ENCODE measurements at regions not wholly inside any gene's neighbourhood (a gene's known extent, or its start where the extent isn't known, plus 50 kb on each side); places are given as distances from the start of the nearest gene placed in this dataset.

- TF ChIP-seq MAX (IDR thresholded peaks at IDR 0.05; ENCODE audit: low read depth), result no peak
- TF ChIP-seq FOXJ3 (CRISPR knock-in tag; IDR thresholded peaks at IDR 0.05), result no peak
- TF ChIP-seq USF2 (IDR thresholded peaks at IDR 0.05; ENCODE audit: borderline replicate concordance, low read depth, low read length), result no peak
Observed at GRCh38 chr9:115951977-115952376, 201.6 kb upstream of the PAPPA start.

Measured in SK-N-SH (cell line).